HG03460 (cell line): ENCODE measurements at regions not wholly inside any gene's neighbourhood (a gene's known extent, or its start where the extent isn't known, plus 50 kb on each side); places are given as distances from the start of the nearest gene placed in this dataset.

ENCODE experiments used
- ATAC-seq: cut with Tn5 transposase; IDR thresholded peaks from one replicate; pipeline ENCODE4 v1.9.1; 2021; ENCODE audit not compliant: unreplicated experiment

GRCh38 chr3:118269537-118270125, 765.0 kb downstream of the IGSF11 start:
- no peak for ATAC-seq

GRCh38 chr3:118272991-118273390, 761.7 kb downstream of the IGSF11 start:
- ATAC-seq = no peak

GRCh38 chr3:118277814-118278213, 756.8 kb downstream of the IGSF11 start:
- ATAC-seq = no peak

GRCh38 chr3:118292841-118293240, 741.8 kb downstream of the IGSF11 start:
- no peak for ATAC-seq

GRCh38 chr3:118298133-118298532, 736.5 kb downstream of the IGSF11 start:
- no peak for ATAC-seq

- ATAC-seq = no peak
These were observed 730.1 kb downstream of the IGSF11 start for GRCh38 chr3:118304557-118304956.

- ATAC-seq = no peak
These were observed 701.9 kb downstream of the IGSF11 start for GRCh38 chr3:118332699-118333098.

GRCh38 chr3:118337649-118338048, 697.0 kb downstream of the IGSF11 start:
- ATAC-seq = no peak

GRCh38 chr3:118347396-118348168, 687.1 kb downstream of the IGSF11 start:
- ATAC-seq = no peak

GRCh38 chr3:118348169-118348557, 686.5 kb downstream of the IGSF11 start:
- ATAC-seq = no peak

- no peak for ATAC-seq
These were observed 680.1 kb downstream of the IGSF11 start for GRCh38 chr3:118354556-118354955.

GRCh38 chr3:118369892-118370491, 664.7 kb downstream of the IGSF11 start:
- ATAC-seq = no peak

GRCh38 chr3:118380576-118380975, 654.1 kb downstream of the IGSF11 start:
- ATAC-seq = no peak

GRCh38 chr3:118396491-118396890, 638.2 kb downstream of the IGSF11 start:
- ATAC-seq = no peak

- ATAC-seq = no peak
These were observed 634.6 kb downstream of the IGSF11 start for GRCh38 chr3:118400086-118400485.

GRCh38 chr3:118400886-118401285, 633.8 kb downstream of the IGSF11 start:
- ATAC-seq = no peak

GRCh38 chr3:118401887-118402286, 632.8 kb downstream of the IGSF11 start:
- ATAC-seq = no peak

GRCh38 chr3:118402971-118403370, 631.7 kb downstream of the IGSF11 start:
- no peak for ATAC-seq

- no peak for ATAC-seq
These were observed 628.1 kb downstream of the IGSF11 start for GRCh38 chr3:118406562-118406961.

GRCh38 chr3:118408431-118408830, 626.2 kb downstream of the IGSF11 start:
- ATAC-seq = no peak

- ATAC-seq = peak; percentile 86
These were observed 622.1 kb downstream of the IGSF11 start for GRCh38 chr3:118412503-118412902.

- ATAC-seq = no peak
These were observed 609.3 kb downstream of the IGSF11 start for GRCh38 chr3:118425272-118425837.
